ENCODE measurements at regions not wholly inside any gene's neighbourhood (a gene's known extent, or its start where the extent isn't known, plus 50 kb on each side); places are given as distances from the start of the nearest gene placed in this dataset.
"Not testable (repeated sequence)": the region's sequence is repeated elsewhere in the genome, so short reads cannot be mapped to it uniquely, and the experiment has no call there.

DNA sequence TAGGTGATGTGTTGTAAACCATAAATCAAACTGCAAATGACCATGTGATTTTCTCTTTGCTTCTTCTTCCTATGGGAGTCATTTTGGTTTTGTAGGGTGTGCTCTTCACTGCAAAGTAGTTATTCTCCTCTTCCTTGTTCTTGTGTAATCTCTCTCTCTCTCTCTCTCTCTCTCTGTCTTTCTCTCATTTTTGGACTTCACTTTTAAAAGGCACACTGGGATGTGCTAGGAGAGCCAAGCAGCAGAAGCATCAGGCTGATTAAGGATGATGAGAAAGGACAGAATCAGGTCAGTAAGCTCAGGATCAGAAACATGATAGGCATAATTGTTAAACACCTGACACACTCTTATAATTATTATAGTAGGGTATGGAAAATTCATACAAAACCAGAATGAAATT is 505.3 kb upstream of the ZNF608 start:
- no peak for DNase-seq (ENCODE audit: low spot score)

DNA sequence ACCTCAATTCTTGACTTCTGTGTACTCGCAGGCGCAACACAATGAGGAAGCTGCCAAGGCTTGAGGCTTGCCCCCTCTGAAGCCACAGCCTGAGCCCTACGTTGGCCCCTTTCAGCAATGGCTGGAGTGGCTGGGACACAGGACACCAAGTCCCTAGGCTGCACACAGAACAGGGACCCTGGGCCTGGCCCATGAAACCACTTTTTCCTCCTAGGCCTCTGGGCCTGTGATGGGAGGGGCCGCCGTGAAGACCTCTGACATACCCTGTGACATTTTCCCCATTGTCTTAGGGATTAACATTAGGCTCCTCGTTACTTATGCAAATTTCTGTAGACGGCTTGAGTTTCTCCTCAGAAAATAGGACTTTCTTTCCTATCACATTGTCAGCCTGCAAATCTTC is 507.2 kb upstream of the ZNF608 start:
- DNase-seq (ENCODE audit: low spot score), result not testable (repeated sequence)

DNA sequence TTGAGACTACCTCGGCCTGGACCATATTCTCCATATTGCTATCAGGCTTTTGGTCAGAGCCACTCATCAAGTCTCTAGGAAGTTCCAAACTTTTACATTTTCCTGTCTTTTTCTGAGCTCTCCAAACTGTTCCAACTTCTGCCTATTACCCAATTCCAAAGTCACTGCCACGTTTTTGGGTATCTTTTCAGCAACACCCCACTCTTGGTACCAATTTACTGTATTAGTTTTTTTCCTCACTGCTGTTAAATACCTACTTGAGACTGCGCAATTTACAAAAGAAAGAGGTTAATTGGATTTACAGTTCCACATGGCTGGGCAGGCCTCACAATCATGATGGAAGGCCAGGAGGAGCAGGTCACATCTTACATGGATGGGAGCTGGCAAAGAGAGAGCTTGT is 507.8 kb upstream of the ZNF608 start:
- DNase-seq (ENCODE audit: low spot score), result no peak

DNA sequence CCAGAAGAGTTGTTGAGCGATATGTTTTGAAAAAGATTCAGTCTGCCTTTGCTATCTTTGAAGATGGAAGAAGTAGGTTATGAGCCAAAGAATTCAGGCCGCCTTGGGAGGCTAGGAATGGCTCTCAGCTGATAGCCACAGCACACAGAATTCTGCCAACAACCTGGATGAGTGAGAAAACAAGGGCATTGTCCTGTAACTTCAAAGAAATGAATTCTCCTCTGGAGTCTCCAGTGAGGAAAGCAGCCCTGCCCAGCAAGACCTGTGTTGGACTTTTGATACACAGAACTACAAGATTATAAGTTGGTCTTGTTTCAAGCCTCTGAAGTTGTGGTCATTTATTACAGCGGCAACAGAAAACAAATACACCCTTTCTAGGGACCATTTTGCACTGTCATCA is 509.9 kb upstream of the ZNF608 start:
- no peak for DNase-seq (ENCODE audit: low spot score)

DNA sequence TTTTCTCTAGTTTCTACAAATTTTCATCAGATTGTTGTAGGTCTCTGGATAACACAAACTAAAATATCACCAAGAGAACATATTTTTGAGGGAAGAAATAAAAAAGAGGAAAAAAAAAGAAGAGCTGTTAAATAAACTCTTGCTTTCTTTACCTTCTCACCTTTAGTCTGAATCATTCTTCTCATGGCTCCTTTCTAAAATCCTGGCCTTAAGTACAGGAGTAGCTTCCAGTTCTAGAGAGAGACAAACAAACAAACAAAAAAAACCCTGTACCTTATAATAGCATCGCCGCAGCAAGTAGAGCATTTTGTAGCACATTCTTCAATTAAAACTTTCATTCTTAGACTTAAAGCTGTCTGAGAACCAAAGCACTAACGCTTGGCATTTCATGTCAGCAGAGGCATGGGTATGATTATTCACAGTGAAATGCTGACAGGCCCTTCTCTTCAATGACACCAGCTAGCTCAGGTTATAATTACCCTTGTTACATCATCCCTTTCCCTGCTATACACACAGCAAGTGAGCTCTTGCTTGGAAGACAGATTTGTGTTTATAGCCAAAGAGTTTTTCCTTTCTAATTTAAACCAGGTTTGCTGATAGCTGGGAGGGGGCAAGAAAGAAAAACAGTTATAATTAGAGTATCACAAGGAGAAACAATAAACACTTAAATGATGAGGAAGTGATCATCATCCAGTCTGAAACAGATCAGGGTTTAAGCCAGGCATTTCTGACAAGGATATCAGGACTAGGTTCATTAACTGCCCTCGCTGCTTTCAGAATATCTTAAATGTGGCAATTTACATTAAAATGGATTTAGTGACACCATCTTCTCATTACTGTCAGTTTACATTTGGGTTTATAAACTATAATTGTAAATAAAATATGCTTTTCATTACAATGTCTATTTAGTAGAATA is 510.9 kb upstream of the ZNF608 start:
- DNase-seq (ENCODE audit: low spot score), result no peak

DNA sequence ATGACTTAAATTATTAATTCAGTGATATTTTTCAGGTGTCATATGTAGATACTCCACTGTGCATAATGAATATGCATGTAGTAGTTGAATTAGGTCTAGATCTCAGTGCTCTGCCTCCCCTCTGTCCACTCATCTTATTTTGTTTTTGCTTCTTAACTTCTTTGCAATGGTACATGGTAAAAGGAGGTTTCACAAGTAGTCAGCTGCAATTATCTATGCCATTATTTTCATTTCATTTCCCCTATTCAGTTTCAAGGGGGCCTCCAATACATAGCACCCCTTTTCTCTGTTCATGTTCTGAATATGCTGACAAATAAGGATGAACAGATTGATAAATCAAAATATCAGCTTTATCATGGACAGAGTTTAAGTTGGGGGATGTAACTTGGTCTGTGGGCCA is 511.6 kb upstream of the ZNF608 start:
- DNase-seq (ENCODE audit: low spot score), result no peak

DNA sequence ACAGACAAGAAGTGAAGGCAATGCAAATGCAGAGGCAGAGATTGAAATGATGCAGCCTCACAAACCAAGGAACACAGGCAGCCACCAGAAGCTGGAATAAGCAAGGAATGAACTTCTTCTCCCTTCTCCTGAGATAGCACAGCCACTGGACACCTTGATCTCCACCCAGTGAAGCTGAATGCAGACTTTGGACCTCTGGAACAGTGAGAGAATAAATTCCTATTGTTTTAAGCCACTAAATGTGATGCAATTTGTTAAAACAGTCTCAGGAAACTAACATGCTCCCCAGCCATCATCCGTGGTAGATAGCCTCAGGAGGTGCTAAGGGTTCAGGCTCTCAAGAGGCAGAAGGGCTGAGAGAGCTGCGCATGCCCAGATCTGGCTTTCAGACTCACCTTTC is 512.2 kb upstream of the ZNF608 start:
- no peak for DNase-seq (ENCODE audit: low spot score)

DNA sequence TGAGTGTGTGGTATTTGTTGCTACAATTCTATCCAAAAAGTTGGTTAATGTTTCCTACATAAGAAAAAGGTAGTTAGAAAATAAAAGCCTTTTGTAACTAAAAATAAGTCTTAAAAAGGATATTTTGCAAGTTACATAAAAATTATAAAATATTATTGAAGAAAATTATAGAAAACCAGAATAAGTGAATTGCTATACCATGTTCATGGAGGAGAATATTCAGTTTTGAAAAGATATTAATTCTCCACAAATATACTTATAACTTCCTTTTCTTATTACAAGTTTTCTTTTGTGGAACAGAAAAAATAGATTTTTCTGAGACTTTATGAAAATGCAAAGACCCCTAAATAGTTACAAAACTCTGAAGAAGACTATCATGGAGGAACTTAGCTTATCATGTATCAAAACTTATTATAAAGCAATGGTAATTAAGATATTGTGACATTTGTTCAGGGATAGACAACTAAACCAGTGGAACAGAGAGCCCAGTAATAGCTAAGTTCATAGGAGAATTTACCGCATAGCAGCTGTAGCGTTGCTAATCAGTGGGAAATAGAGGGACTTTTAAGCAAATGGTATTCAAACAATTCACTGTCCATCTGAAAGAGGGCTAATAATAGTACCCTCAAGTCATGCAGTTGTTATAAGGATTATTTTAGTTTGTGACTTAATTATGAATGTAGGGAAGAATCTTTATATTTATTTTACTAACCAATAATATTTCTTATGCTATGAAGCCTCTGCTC is 515.2 kb upstream of the ZNF608 start:
- DNase-seq (ENCODE audit: low spot score), result no peak

DNA sequence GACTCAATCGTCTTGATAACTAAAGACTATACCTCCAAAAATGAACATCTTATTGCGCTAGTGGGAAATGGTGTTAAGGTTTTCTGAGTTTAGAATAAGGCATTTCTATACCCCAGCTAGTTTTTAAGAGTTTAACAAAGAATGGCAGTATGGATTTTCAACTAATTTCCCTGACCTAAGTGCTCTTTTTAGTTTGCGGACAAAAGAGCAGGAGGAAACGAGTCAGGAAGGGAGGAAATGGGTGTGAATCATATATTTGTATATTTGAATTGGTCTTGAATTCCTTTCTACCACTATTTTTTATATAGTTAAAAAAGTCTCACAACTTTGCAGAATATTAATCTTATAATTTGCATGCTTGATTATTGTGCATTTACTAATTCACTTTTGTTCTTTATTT is 516.3 kb upstream of the ZNF608 start:
- DNase-seq (ENCODE audit: low spot score), result no peak

DNA sequence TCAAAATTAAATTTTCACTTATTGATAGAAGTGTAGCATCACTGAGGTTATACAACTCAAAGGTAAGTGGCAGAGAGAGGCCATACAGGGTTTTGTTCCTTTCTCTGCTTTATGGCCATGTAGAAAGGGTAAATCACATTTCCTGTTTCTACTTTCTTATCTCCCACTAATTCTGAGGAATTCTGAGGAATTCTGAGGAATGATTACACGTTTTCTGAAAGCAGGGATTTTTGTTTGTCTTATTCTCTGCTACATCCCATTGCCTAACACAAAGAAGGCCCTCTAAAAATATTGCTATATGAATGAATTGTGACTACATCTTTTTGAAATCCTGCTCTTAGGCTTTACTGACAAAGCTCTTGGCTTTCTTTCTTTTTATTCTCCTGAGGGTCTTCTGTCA is 516.9 kb upstream of the ZNF608 start:
- no peak for DNase-seq (ENCODE audit: low spot score)

DNA sequence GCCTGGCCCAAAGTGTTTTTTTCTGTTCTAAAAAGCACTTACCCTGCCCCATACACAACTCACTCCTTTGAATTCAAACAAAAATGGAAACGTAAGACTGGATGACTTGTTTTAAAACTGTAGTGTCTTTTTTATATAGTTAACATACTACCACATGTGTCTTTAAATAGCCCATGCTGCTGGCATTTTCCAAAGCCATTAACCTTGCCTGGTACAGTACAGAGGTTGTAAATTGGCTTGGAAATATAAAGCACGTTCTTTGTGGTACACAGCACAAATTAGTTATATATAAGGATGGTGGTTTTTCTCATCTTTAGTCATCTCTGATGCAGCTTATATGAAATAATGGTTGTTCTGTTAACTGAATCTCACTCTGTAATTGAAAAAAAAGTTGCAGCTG is 519.7 kb upstream of the ZNF608 start:
- DNase-seq (ENCODE audit: low spot score), result no peak

DNA sequence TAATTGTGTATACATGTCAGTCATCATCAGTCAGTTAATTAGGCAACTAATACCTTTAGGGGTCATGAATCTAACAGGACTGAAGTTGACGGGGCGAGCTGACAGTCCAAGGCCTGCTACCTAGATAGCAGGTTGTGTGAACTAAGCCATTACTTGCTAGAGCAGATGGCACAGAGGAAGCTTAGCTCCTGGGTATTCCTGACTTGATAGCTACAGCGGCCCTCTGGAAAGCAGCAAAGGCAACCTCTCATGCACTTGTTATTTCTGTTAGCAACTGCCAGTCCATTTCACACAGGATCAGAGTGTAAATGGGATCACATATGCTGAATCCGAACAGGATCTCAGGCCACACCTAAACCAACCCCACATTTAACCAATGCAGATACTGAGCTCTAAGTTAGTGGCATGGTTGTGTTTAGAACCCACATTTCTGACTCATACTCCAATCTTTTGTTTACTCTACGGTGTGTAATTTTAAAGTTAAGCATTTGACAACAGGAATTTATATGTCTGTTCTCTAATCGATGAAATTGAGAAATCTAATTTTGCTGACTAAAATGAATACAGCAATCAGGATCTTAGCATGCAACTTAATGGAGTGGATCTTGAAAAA is 521.3 kb upstream of the ZNF608 start:
- no peak for DNase-seq (ENCODE audit: low spot score)

DNA sequence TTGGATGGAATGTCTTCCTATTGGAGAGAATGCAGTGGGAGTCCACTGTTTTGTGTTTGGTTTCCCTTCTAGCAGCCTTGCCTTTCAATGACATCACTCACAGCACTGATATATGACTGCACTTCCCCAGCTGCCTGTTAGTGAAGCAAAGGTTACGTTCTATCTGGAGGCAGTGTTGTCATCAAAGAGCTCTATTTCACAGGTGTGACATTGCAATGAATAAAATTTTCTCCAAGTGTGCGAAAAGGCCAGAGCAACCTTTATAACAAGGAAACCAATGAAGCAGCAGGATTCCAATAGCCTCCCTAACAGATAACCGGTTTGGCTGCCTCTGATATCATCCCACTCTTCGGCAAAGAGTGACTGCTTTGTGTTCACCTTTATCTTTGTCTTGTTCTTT is 523.5 kb upstream of the ZNF608 start:
- DNase-seq (ENCODE audit: low spot score), result no peak

DNA sequence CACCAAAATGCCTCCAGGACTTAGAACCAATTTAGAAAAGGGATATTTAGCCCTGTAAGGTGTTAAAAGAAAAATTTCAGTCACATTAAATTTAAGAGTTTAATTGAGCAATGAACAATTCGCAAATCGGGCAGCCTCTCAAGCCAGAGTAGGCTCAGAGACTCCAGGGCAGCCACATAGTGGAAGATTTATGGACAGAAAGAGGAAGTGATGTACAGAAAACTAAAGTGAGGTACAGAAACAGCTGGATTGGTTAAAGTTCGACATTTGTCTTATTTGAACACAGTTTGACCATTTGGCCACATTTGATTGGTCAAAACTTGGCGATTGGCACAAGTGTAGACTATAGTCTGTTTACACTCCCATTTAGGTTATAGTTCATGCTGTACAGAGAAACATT is 525.9 kb upstream of the ZNF608 start:
- DNase-seq (ENCODE audit: low spot score), result no peak

DNA sequence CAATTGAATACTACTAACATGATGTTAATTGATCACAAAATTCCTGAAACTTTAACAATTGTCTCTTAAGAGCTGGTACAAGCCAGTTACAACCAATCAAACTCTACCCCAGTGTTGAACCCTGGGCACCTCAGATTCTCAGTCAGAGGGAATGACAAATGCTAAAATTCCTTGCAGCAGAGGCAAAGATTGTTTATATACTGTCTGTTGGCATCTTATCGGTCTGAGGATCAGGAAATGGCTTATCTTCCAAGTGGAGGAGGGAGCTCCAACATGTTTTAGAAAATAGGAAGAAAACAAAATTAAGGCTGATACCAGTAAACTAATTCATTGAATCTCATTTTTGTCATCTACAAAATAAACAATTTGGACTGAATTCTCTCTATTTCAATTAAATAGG is 527.8 kb upstream of the ZNF608 start:
- DNase-seq (ENCODE audit: low spot score), result no peak

DNA sequence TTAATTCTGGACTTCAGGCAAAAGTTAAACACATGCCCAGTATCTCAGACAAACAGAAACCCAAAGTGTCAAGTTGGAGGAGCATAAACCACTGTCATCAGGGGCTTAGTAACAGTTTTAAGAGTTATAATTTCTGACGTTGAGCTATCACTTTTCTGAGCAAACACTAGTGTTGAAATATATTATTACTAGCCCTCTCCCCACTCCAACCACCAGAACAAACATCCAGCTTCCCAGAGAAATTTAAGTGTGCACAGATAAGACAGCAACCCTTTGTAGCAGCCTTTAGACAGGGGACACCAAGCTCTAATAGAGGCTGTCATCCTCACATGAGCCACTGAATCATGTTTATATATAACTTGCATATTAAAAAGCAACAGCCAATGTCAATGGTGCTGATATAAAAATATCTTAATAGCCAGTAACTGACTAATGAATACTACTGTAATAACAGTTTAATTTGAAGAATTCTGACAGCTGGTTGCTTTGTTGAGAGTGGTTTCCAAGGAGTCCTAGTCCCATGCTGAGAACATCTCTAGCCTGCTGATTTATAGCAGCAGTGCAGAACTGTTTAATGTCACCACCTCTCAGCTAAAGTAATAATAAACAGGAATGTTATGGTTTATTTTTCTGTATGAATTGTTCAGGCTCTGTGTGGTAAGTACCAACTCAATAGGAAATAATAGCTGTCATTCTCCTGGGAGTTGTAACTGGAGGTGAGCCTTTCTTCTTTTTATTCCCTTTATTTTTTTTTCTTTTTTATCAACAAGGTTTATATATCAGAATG is 528.7 kb upstream of the ZNF608 start:
- DNase-seq (ENCODE audit: low spot score), result no peak

DNA sequence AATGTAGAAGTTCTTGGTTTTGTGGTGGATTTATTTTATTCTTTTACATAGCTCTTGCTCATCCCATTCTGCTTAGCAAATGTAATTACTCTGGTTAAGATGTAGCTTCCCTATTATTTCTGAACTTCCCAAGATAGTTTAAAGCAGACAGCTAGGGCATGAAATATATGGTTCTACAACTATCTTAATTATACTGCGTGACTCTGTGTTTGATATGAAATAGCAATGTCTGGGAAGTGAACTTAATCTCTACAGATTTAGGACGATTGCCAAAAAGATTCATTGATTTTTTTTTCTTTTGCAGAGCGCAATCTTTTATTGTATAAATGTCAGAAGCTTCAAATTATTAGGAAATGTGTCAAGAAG is 529.3 kb upstream of the ZNF608 start:
- DNase-seq (ENCODE audit: low spot score), result no peak

DNA sequence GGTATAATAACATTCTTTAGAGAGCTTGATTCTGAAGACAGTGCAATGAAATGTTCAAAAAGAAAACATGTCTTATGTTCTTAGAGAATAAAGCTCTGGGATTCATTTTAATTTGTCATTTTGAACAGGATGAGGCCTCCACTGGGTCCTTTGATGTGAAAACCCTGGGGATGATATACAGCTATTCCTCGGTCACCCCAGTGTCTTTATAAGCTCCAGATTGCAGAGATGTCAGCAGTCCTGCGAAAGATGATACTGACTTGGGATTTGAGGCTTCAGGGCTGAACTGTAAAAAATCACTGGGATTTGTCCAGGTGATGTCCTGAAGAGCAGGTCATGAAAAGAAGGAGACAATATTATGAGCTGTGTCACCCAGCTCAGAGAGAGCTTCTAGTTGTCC is 529.7 kb upstream of the ZNF608 start:
- no peak for DNase-seq (ENCODE audit: low spot score)

DNA sequence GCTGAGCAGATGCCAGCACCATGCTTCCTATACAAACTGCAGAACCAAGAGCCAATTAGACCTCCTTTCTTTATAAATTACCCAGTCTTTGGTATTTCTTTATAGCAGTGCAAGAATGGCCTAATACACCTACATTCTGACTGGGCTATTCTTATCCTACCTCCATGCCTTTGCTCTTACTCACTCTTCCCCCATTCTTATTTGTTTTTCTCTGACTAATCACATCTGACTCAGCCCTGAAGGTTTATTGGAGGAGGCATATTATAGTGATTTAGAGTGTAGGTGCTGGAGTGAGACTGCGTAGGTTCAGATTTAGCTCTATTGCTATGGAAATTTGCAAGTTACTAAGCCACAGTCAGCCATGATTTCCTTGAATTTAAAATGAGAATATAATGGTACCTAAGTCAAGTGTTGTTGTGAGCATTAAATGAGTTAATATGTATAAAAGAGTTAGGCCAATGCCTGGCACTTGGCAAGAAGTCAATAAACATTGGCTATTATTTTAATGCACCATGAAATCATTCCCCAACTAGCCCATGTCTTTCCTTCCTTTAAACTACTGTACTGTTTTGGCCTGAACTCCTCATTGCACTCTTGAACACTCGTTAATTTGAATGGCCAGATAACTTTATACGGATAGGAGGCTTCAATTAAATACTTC is 531.2 kb upstream of the ZNF608 start:
- DNase-seq (ENCODE audit: low spot score), result no peak

DNA sequence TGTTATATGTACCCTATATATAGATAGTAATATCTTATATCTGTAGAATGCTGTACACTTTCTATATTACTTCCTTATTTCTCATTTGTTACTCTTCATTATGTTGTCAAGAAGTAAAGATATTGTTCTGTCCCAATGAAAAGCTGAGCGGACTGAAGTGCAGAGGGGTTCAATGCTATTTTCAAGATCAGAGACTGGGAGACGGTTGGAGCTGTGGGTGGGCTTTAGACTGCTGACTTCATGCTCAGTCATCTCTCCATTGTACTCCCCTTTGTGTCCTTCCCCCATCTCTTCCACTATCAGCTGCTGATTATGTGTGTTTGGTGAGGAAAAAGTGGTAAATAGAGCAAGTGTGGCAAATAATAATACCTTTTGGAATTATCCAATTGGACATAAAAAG is 532.3 kb upstream of the ZNF608 start:
- DNase-seq (ENCODE audit: low spot score), result no peak

DNA sequence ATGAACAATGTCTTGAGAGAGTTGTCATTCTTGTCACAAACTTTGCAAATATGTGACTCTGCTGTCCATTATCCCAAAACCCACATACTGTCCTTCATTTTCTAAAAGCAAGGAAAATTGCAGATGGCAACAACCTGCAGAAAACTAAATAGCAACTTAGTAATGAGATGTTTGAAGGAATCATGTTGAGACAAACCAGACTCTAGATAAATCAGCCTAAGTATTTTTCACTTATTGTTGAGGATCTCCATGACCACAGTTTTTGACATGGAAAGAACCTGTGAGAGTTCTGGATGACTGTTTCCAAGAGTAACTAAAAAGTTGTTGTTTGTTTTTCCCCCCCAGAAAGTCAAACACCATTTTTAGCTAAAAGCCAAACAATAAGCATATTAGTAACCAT is 535.2 kb upstream of the ZNF608 start:
- no peak for DNase-seq (ENCODE audit: low spot score)

DNA sequence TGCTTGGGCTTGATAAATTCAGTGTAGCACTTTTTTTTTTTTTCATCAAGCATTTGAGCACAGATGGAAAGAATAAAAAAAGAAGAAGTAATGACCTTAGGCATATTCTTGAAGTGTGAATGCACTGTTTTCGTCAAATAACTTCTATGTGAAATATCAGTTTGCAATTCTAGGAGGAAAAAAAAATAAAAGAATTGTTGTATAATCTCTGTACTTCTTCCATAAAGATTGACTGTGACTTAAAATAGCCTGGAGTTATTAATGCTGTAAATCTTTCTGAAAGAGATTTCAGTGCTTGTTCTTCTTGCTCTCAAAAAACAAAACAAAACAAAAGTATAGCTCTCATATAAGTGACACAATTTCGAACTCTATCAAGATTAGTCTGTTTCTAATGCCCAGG is 536.9 kb upstream of the ZNF608 start:
- DNase-seq (ENCODE audit: low spot score), result no peak
